Frontal cortex (tissue), 3 donors: ENCODE measurements at regions not wholly inside any gene's neighbourhood (a gene's known extent, or its start where the extent isn't known, plus 50 kb on each side); places are given as distances from the start of the nearest gene placed in this dataset.
"Not testable (repeated sequence)": the region's sequence is repeated elsewhere in the genome, so short reads cannot be mapped to it uniquely, and the experiment has no call there.

Experiments used
- DNase-seq, 2 donors: peaks; one replicate each; pipeline ENCODE4 v3.0.0; 2012; ENCODE audit warnings: low spot score in 2 of 2
- FAIRE-seq: peaks from 2 replicates; lab custom pipeline; 2012; peaks lifted over from hg19 to GRCh38; lab: Jason Lieb, UNC
- donor health status: control.
- donor health status: control.
- donor health status: control.

DNA sequence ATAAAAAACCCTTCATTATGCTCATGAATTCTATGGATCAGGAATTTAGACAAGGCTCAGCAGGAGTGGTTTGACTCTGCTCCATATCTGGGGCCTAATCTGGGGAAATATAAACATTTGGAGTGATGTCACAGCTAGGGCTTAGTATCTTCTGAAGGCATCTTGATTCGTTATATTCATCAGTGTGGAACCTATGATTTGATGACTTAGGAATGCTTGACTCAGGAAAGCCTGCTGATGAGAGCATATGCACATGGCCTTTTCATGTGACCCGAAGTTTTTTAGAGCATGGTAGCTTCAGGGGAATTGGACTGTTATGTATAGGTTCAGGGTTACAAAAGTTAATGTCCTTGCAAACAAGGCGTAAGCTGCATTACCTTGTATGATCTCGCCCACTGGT lies 184.9 kb upstream of the LRRC3B start:
- FAIRE-seq, result no peak
- no peak for DNase-seq

DNA sequence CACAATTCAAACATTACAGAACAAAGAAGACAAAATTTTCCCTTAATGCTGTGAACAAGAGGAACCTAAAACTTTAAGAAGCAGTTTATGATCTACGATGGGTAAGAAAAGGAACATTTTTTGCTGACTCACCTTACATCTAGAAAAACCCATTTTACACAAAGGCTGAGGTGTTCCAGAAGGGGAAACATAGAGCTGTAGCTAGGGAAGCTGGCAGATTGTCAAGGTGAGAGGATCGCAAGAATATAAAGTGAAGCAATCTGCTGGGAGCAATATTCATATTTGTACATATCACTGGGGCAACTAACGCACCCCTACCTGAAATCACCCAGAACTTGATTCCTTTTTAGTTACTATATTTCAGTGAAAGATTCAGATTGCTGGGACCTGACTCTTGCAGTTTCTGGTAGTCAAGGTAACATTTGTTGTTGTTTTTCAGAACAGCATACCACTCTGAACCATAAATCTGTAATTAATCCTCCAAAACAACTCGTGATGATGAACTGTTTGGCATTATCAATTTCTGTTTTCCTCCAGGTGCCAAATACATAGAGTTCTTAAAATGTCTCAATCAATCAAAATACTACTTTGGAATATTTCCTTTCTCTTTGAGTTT lies 184.1 kb upstream of the LRRC3B start:
- DNase-seq (no peak), FAIRE-seq (no peak)

DNA sequence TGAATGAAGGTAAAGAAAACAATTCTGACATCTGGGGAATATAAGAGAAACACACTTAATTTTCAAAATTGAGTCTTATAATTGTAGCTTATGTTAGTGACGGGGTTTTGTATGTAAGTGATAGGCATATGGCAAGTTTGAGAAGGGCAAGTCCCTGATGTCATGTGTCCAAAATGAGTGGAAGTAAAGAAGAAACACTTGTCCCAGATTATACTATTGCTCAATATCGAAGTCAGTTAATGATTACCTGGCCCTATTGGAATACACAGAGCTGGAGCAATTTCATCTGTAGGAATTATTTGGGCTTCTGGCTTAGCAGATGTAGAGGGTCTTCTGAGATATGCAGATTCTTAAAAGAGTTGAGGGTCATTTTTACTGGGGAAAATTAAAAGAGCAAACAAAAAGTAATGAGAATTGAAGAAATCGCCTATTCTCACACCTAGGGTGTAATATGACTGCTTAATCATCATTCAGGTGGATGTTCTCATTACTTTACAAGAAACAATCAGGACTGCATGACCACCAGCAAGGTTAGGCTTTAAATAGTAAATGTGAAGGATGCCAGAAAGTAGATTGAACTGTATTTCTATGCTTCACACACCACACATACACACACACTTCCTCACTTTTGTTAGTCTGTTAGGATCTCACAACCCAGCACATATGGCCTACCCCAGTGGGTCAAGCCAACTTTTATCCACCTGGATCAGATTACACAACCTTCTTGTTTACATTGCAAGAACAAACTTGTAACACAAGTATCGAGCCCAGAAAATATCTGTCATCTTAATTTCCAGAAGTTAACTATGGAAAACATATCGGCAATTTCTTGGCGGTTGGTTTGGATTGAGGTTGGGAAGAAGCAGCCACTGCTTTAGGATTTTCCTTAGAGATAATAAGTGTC lies 183.3 kb upstream of the LRRC3B start:
- DNase-seq (no peak), FAIRE-seq (no peak)

GRCh38 chr3:26449996-26450395 lies 172.6 kb upstream of the LRRC3B start:
- DNase-seq, result no peak
- no peak for FAIRE-seq

DNA sequence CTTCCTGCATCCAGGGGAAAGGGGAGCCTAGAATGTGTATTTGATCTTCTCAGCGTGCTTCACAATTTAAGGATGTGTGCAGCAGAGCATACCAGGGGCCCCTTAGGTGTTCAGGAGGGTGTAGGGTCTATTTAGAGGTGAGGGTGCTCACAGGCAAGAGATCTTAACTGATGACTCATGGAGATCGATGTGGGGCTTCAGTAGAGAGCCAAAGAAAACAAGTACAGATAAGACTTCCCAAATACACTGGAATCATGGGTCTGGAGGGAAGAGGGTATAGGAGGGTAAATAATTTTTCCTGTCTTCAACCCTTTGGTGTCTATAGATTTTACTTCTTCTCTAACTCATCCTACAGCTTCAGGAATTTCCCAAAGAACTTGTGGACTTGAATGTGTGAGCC lies 170.2 kb upstream of the LRRC3B start:
- FAIRE-seq, result no peak
- DNase-seq, result no peak

GRCh38 chr3:26460985-26461384 lies 161.6 kb upstream of the LRRC3B start:
- DNase-seq (no peak), FAIRE-seq (no peak)

- FAIRE-seq, result no peak
- DNase-seq, result no peak
These were observed 150.2 kb upstream of the LRRC3B start for GRCh38 chr3:26472345-26472744.

DNA sequence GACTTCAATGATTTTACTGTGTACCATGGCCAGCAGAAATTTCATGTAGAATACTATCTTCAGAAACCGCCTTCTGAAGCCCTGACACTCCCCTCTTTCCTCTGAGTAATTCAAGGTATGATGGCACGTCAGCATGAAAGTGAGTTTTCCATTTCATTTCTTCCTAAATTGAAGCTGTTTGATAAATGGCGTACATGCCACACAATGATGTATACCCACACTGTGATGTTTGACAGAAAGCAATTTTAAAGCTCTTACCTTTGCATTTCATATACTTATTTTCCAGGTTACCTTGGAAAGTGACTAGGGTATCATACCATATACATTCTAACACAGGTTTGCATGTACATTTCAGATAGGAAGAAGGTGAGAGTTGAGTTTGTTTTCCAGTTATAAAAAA lies 147.9 kb upstream of the LRRC3B start:
- DNase-seq (no peak), FAIRE-seq (no peak)

GRCh38 chr3:26480377-26480776 lies 142.2 kb upstream of the LRRC3B start:
- FAIRE-seq, result no peak
- no peak for DNase-seq

DNA sequence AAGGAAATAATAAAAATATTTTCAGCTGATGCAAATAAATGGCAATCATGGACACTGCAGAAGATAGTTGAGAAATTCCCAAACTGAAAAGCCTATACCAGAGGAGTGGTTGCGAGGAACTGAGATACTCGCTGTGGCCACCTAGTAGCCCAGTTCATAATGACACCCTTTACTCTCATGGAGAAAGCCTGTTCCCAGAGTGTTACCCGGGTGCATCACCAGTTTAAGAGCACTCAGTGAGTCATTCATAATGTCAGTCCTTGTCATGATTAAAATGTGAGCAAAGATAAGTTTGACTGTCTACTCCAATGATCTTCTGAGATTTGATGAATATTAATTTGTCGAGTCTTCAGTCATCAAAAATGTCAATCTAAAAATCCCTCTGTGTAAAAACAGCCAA lies 138.4 kb upstream of the LRRC3B start:
- DNase-seq (no peak), FAIRE-seq (no peak)

DNA sequence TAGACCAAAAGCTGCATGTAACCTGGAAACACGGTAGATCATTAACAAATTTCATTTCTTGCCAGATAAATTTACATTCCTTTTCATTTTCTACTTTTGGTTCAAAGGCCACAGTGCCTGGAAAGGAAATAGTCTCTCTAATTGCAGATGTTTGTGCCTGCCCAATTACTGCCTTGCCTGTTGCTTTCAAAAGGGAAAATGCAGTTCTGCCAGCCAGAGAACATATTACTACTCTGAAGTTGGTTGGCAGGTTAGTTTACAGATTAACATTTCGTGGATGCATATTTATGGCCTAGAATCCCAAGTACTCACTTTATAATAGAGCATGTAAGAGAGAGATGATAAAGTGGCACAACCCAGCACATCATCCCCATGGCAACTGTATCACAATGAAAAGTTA lies 124.3 kb upstream of the LRRC3B start:
- FAIRE-seq (no peak), DNase-seq (no peak)

DNA sequence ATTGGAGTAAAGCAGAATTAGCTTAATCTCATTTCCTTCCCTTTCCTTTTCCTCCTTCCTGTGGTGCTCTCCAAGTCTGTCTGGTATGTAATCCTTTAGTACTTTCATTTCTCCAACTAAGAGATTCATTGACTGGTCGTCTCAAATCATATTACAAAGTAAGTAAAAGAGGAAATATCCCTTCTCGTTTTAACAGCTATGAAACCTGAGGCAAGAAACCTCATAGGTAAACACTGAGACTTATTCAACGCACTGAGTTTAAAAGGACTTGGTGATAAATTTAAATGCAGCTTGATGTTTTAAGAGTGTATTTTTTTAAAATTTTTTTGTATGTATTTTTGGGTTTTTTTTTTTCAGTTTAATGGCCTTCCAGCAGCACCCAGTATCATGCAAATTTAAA lies 117.2 kb upstream of the LRRC3B start:
- no peak for FAIRE-seq

DNA sequence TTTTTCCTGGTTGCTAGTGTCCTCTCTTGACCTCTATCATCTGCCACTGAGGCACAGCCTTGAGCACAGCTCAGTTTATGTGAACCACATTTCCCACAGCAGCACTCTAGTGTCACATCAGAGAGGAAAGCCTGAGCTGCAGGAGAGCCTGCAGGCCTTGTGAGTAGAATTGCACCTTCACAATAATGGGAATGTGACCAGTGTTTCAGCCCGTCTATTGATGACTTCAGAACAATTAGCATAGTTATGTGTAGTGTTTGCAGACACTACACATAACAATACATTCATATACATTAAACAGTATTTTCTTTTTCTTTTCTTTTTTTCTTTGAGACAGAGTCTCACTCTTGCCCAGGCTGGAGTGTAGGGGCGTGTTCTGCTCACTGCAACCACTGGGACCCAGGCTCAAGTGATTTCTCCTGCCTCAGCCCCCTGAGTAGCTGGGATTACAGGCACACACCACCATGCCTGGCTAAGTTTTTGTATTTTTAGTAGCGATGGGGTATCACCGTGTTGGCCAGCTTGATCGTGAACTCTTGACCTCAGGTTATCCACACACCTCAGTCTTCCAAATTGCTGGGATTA lies 108.0 kb upstream of the LRRC3B start:
- not testable (repeated sequence) for FAIRE-seq, DNase-seq

More for the DNA sequence above, 117.2 kb upstream of the LRRC3B start:
- no peak for DNase-seq

GRCh38 chr3:26515351-26515750 lies 107.2 kb upstream of the LRRC3B start:
- DNase-seq, result no peak
- no peak for FAIRE-seq

DNA sequence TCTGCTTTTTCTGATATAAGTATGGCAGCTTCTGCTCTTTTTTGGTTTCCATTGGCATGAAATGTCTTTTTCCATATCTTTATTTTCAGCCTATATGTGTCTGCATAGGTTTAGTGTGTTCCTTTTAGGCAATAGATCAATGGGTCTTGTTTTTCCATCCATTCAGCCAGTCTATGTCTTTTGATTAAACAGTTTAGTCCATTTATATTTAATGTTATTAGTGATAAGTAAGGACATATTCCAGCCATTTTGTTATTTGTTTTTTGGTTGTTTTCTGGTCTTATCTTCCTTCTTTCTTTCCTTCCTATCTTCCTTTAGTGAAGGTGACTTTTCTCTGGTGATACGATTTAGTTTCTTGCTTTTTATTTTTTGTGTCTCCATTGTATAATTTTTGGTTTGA lies 101.3 kb upstream of the LRRC3B start:
- no peak for DNase-seq
- no peak for FAIRE-seq

- no peak for FAIRE-seq
- no peak for DNase-seq
These were observed 99.7 kb upstream of the LRRC3B start for GRCh38 chr3:26522919-26523318.

GRCh38 chr3:26525013-26525412 lies 97.6 kb upstream of the LRRC3B start:
- no peak for DNase-seq
- FAIRE-seq, result no peak

DNA sequence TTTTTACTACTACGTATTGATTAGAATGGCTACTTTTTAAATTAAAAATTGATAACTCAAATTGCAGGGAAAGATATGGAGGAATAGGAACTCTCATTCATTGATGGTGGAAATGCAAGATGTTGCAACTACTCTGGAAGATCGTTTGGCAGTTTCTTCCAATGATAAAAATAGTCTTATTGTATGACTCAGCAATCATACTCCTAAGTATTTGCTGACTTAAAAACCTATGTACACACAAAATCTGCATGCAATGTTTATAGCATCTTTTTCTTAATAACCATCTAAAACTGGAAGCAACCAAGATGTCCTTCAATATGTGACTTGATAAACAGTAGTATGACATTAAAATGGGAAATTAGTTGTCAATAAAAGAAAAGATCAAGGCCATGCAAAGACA lies 87.4 kb upstream of the LRRC3B start:
- DNase-seq, result no peak
- no peak for FAIRE-seq

- no peak for FAIRE-seq
These were observed 85.6 kb upstream of the LRRC3B start for GRCh38 chr3:26536955-26537354.

GRCh38 chr3:26550413-26550812 lies 72.2 kb upstream of the LRRC3B start:
- FAIRE-seq (no peak), DNase-seq (no peak)

More at GRCh38 chr3:26536955-26537354, 85.6 kb upstream of the LRRC3B start:
- DNase-seq, result no peak

- no peak for FAIRE-seq
These were observed 65.9 kb upstream of the LRRC3B start for GRCh38 chr3:26556637-26557036.

More at GRCh38 chr3:26556637-26557036, 65.9 kb upstream of the LRRC3B start:
- DNase-seq, result no peak
